ENCODE measurements at regions not wholly inside any gene's neighbourhood (a gene's known extent, or its start where the extent isn't known, plus 50 kb on each side); places are given as distances from the start of the nearest gene placed in this dataset.

GRCh38 chr4:24158031-24158430 is 268.2 kb upstream of the PPARGC1A start:
- Mint-ChIP-seq H3K27me3 (ENCODE audit: low read depth) (peaks cover 6% of the 10 kb centered on the region), H3K27ac (ENCODE audit: unreplicated experiment) (no peak overlapping the region)

GRCh38 chr4:24150034-24150433 is 260.2 kb upstream of the PPARGC1A start:
- Mint-ChIP-seq H3K4me1 (ENCODE audit: low read depth) (no peaks in the 10 kb centered on the region), H3K27me3 (ENCODE audit: low read depth) (peaks cover 8% of the 10 kb centered on the region), H3K36me3 (ENCODE audit: low read depth) (no peaks in the 10 kb centered on the region), H3K4me3 (ENCODE audit: unreplicated experiment) (no peak overlapping the region), H3K27ac (ENCODE audit: unreplicated experiment) (no peak overlapping the region), H3K9me3 (ENCODE audit: low read depth) (no peaks in the 10 kb centered on the region)
- TF ChIP-seq CTCF (IDR thresholded peaks at IDR 0.05), result no peak
- no peak for DNase-seq (ENCODE audit: low spot score)

More at GRCh38 chr4:24158031-24158430, 268.2 kb upstream of the PPARGC1A start:
- Mint-ChIP-seq H3K4me3 (ENCODE audit: unreplicated experiment) (no peak overlapping the region), H3K36me3 (ENCODE audit: low read depth) (no peaks in the 10 kb centered on the region), H3K9me3 (ENCODE audit: low read depth) (no peaks in the 10 kb centered on the region), H3K4me1 (ENCODE audit: low read depth) (peaks cover 4% of the 10 kb centered on the region)
- no peak for DNase-seq (ENCODE audit: low spot score)
- TF ChIP-seq CTCF (IDR thresholded peaks at IDR 0.05), result no peak

- no peak for DNase-seq (ENCODE audit: low spot score)
- H3K4me3 Mint-ChIP-seq (ENCODE audit: unreplicated experiment), result no peak overlapping the region
- no peaks in the 10 kb centered on the region for H3K9me3 Mint-ChIP-seq (ENCODE audit: low read depth)
- no peak for TF ChIP-seq CTCF (IDR thresholded peaks at IDR 0.05)
- no peaks in the 10 kb centered on the region for H3K36me3 Mint-ChIP-seq (ENCODE audit: low read depth)
- peaks cover 6% of the 10 kb centered on the region for H3K4me1 Mint-ChIP-seq (ENCODE audit: low read depth)
- no peak overlapping the region for H3K27ac Mint-ChIP-seq (ENCODE audit: unreplicated experiment)
- H3K27me3 Mint-ChIP-seq (ENCODE audit: low read depth), result peaks cover 6% of the 10 kb centered on the region
These were observed 256.3 kb upstream of the PPARGC1A start for GRCh38 chr4:24146127-24146526.

- Mint-ChIP-seq H3K27me3 (ENCODE audit: low read depth) (peaks cover 2% of the 10 kb centered on the region), H3K4me3 (ENCODE audit: unreplicated experiment) (no peak overlapping the region), H3K27ac (ENCODE audit: unreplicated experiment) (no peak overlapping the region), H3K36me3 (ENCODE audit: low read depth) (no peaks in the 10 kb centered on the region), H3K4me1 (ENCODE audit: low read depth) (peaks cover 6% of the 10 kb centered on the region), H3K9me3 (ENCODE audit: low read depth) (no peaks in the 10 kb centered on the region)
- no peak for TF ChIP-seq CTCF (IDR thresholded peaks at IDR 0.05)
- no peak for DNase-seq (ENCODE audit: low spot score)
These were observed 255.7 kb upstream of the PPARGC1A start for GRCh38 chr4:24145591-24145990.

GRCh38 chr4:24144381-24144780 is 254.5 kb upstream of the PPARGC1A start:
- DNase-seq (ENCODE audit: low spot score), result no peak
- no peaks in the 10 kb centered on the region for H3K36me3 Mint-ChIP-seq (ENCODE audit: low read depth)
- H3K27me3 Mint-ChIP-seq (ENCODE audit: low read depth), result peaks cover 2% of the 10 kb centered on the region
- H3K4me3 Mint-ChIP-seq (ENCODE audit: unreplicated experiment), result no peak overlapping the region
- H3K27ac Mint-ChIP-seq (ENCODE audit: unreplicated experiment), result no peak overlapping the region
- TF ChIP-seq CTCF (IDR thresholded peaks at IDR 0.05), result no peak
- H3K9me3 Mint-ChIP-seq (ENCODE audit: low read depth), result no peaks in the 10 kb centered on the region
- peaks cover 6% of the 10 kb centered on the region for H3K4me1 Mint-ChIP-seq (ENCODE audit: low read depth)

All from chondrocyte (in vitro differentiated cells).